Kidney (tissue), 13 donors: ENCODE measurements at regions not wholly inside any gene's neighbourhood (a gene's known extent, or its start where the extent isn't known, plus 50 kb on each side); places are given as distances from the start of the nearest gene placed in this dataset.

ENCODE experiments used
- DNase-seq, 5 donors: peaks; one replicate each; pipeline ENCODE4 v3.0.0-alpha.2; 2013 to 2020
- FAIRE-seq: peaks from 2 replicates; lab custom pipeline; 2012; peaks lifted over from hg19 to GRCh38; lab: Jason Lieb, UNC
- H3K27ac ChIP-seq, 2 donors: one replicate each; pipeline ENCODE4 v1.7.0; 2013; ENCODE audit warnings: low read depth in 2 of 2, low read length in 2 of 2, inconsistent platforms in 1 of 2
- H3K27me3 ChIP-seq: one replicate; pipeline ENCODE4 v1.7.1; 2013; ENCODE audit warnings: low read length, inconsistent platforms; ENCODE audit not compliant: control insufficient read depth, insufficient read depth
- H3K36me3 ChIP-seq, 3 donors: one replicate each; pipeline versions ENCODE4 v1.7.0 to v1.7.1; 2013; ENCODE audit warnings: low read length in 3 of 3, control low read depth in 1 of 3, inconsistent platforms in 1 of 3; ENCODE audit not compliant: insufficient read depth in 3 of 3, control insufficient read depth in 2 of 3
- H3K4me1 ChIP-seq, 3 donors: one replicate each; pipeline versions ENCODE4 v1.7.0 to v1.7.1; 2013; ENCODE audit warnings: low read length in 3 of 3, inconsistent platforms in 1 of 3, low read depth in 1 of 3; ENCODE audit not compliant: control insufficient read depth in 2 of 3, insufficient read depth in 2 of 3
- H3K4me3 ChIP-seq, 3 donors: one replicate each; pipeline versions ENCODE4 v1.7.0 to v1.8.1; 2013; ENCODE audit warnings: low read length in 3 of 3, control low read depth in 1 of 3, inconsistent platforms in 1 of 3
- H3K9ac ChIP-seq, 3 donors: one replicate each; pipeline versions ENCODE4 v1.7.0 to v1.7.1; 2013; ENCODE audit warnings: low read length in 3 of 3, control low read depth in 1 of 3, inconsistent platforms in 1 of 3
- H3K9me3 ChIP-seq, 3 donors: one replicate each; pipeline versions ENCODE4 v1.7.0 to v1.7.1; 2013; ENCODE audit warnings: low read length in 3 of 3, control low read depth in 1 of 3, inconsistent platforms in 1 of 3; ENCODE audit not compliant: control insufficient read depth in 2 of 3, insufficient read depth in 1 of 3
- CTCF ChIP-seq: IDR thresholded peaks from 3 replicates; pipeline ENCODE4 v1.5.1; 2012; ENCODE audit warnings: mild to moderate bottlenecking, moderate library complexity, borderline replicate concordance; ENCODE audit not compliant: insufficient read depth; ENCODE audit errors: extremely low read depth
- intact Hi-C: fragments of 100-400 bp; cut with DNase I; formaldehyde crosslinking; loops from one replicate; pipeline ENCODE4 v1.11.1; 2022
- donor health status: control.
- donor health status: control.
- donor health status: control.
- donor health status: control.
- donor health status: control.
- donor health status: DM: yes; HTN: yes; CAD: no.
- donor health status: Normal renal cell carcinoma (clear cell type).

GRCh38 chr11:70703141-70704064, 305.1 kb downstream of the CTTN start:
- Histone ChIP-seq H3K9ac (no peak overlapping the region), H3K27me3 (no peaks in the 10 kb centered on the region), H3K9me3 (no peaks in the 10 kb centered on the region), H3K4me1 (peaks cover 0 to 4% (median 3%) of the 10 kb centered on the region in 3 donors), H3K27ac (no peak overlapping the region), H3K4me3 (no peak overlapping the region), H3K36me3 (no peaks in the 10 kb centered on the region)
- intact Hi-C loops = no loop called here
- no peak for TF ChIP-seq CTCF
- DNase-seq (peak; percentile 52 to 80 (median 72)), FAIRE-seq (no peak)

- TF ChIP-seq CTCF = no peak
- Histone ChIP-seq H3K4me3 (no peak overlapping the region), H3K27ac (no peak overlapping the region), H3K4me1 (no peaks in the 10 kb centered on the region), H3K9ac (no peak overlapping the region), H3K9me3 (no peaks in the 10 kb centered on the region), H3K36me3 (no peaks in the 10 kb centered on the region), H3K27me3 (no peaks in the 10 kb centered on the region)
- intact Hi-C loops = no loop called here
- FAIRE-seq (no peak), DNase-seq (no peak)
Measured at GRCh38 chr11:70705097-70705496, 306.8 kb downstream of the CTTN start.

GRCh38 chr11:70705930-70706329, 307.6 kb downstream of the CTTN start:
- no peaks in the 10 kb centered on the region for H3K27me3 ChIP-seq
- no peak overlapping the region for H3K4me3 ChIP-seq
- intact Hi-C loops = no loop called here
- H3K9me3 ChIP-seq = no peaks in the 10 kb centered on the region
- H3K27ac ChIP-seq = no peak overlapping the region
- TF ChIP-seq CTCF = no peak
- DNase-seq = peak in 1 of 5 donors; percentile 33
- FAIRE-seq = no peak
- H3K36me3 ChIP-seq = no peaks in the 10 kb centered on the region
- no peak overlapping the region for H3K9ac ChIP-seq
- no peaks in the 10 kb centered on the region for H3K4me1 ChIP-seq
